Sigmoid colon (tissue), 3 donors: ENCODE measurements at regions not wholly inside any gene's neighbourhood (a gene's known extent, or its start where the extent isn't known, plus 50 kb on each side); places are given as distances from the start of the nearest gene placed in this dataset.

Source experiments
- CTCF ChIP-seq, 4 experiments: fragments of 450-650 bp in 3 of 4; fragments of 200-600 bp in 1 of 4; IDR thresholded peaks; one replicate each; pipeline ENCODE4 v1.5.1; 2016 to 2019; ENCODE audit warnings: antibody characterized with exemption in 4 of 4, mild to moderate bottlenecking in 3 of 4, moderate library complexity in 2 of 4
- POLR2A ChIP-seq, 2 donors: fragments of 450-650 bp; IDR thresholded peaks; one replicate each; pipeline ENCODE4 v1.6.1; 2016; ENCODE audit warnings: antibody characterized with exemption in 2 of 2, mild to moderate bottlenecking in 2 of 2, moderate library complexity in 2 of 2

- TF ChIP-seq CTCF (IDR thresholded peaks at IDR 0.05): no peak
- TF ChIP-seq POLR2A (IDR thresholded peaks at IDR 0.05): no peak
Observed at GRCh38 chr5:103424453-103425205, 138.0 kb downstream of the NUDT12 start.
